Loucy (cell line): ENCODE measurements at regions not wholly inside any gene's neighbourhood (a gene's known extent, or its start where the extent isn't known, plus 50 kb on each side); places are given as distances from the start of the nearest gene placed in this dataset.

Source experiments
- EZH2phosphoT487 ChIP-seq: fragments of 200-600 bp; IDR thresholded peaks from 2 replicates; pipeline ENCODE4 v1.6.1; 2018; ENCODE audit warnings: antibody characterized with exemption, mild to moderate bottlenecking, moderate library complexity, borderline replicate concordance
- TF ChIP-seq, protein P1 (sequence below): fragments of 200-600 bp; sonication (generic); conservative IDR thresholded peaks from 2 replicates; pipeline ENCODE4 v1.5.1; 2014; ENCODE audit warnings: mild to moderate bottlenecking, antibody characterized with exemption, low read length

- TF ChIP-seq EZH2phosphoT487 = no peak
- TF ChIP-seq, protein P1, sequence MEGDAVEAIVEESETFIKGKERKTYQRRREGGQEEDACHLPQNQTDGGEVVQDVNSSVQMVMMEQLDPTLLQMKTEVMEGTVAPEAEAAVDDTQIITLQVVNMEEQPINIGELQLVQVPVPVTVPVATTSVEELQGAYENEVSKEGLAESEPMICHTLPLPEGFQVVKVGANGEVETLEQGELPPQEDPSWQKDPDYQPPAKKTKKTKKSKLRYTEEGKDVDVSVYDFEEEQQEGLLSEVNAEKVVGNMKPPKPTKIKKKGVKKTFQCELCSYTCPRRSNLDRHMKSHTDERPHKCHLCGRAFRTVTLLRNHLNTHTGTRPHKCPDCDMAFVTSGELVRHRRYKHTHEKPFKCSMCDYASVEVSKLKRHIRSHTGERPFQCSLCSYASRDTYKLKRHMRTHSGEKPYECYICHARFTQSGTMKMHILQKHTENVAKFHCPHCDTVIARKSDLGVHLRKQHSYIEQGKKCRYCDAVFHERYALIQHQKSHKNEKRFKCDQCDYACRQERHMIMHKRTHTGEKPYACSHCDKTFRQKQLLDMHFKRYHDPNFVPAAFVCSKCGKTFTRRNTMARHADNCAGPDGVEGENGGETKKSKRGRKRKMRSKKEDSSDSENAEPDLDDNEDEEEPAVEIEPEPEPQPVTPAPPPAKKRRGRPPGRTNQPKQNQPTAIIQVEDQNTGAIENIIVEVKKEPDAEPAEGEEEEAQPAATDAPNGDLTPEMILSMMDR = no peak
Measured at GRCh38 chr11:45076761-45077160, 69.7 kb upstream of the PRDM11 start.
